ENCODE measurements at regions not wholly inside any gene's neighbourhood (a gene's known extent, or its start where the extent isn't known, plus 50 kb on each side); places are given as distances from the start of the nearest gene placed in this dataset.
A peak's percentile ranks its signal among the peaks of the same experiment; 100 is the strongest.
"Not testable (repeated sequence)": the region's sequence is repeated elsewhere in the genome, so short reads cannot be mapped to it uniquely, and the experiment has no call there.

- DNase-seq (ENCODE audit: low read depth): peak; percentile 76
- peak; percentile 60 for TF ChIP-seq CTCF (conservative IDR thresholded peaks at IDR 0.05; ENCODE audit: control insufficient read depth, insufficient read depth, low read depth, low read length)
- H3K4me3 ChIP-seq (ENCODE audit: control insufficient read depth, low read depth, low read length): no peak overlapping the region
Observed at GRCh38 chr6:80605165-80605989, 498.9 kb downstream of the BCKDHB start.

DNA sequence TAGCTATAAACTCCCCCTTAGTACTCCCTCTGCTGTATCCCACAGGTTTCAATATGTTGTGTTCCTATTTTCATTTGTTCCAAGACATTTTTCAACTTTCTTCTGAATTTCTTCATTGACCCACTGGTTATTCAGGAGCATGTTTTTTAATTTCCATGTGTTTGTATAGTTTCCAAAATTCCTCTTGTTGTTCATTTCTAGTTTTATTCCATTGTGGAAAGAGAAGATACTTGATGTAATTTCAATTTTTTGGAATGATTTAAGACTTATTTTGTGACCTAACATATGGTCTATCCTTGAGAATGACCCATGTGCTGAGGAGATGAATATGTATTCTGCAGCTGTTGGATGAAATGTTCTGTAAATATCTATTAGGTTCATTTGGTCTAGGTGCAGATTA is 497.2 kb downstream of the BCKDHB start:
- no peak overlapping the region for H3K4me3 ChIP-seq (ENCODE audit: control insufficient read depth, low read depth, low read length)
- TF ChIP-seq CTCF (conservative IDR thresholded peaks at IDR 0.05; ENCODE audit: control insufficient read depth, insufficient read depth, low read depth, low read length): no peak
- DNase-seq (ENCODE audit: low read depth): no peak

DNA sequence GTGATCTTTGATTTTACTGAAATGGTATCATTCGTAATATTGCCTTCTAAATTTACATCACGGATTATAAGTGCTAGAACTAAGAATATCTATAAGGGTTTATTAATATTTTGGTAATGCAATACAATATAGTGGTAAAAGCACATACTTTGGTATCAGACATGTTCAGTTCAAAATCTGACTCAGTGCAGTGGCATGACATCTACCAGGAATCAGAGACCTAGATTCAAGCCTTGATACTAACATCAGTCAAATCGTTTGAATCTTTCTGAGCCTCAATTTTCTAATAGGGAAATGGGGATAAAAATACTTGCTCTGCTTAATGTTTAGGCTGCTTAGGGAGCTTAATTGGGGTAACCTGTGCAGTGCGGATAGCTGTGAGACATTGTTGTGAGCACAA is 488.0 kb downstream of the BCKDHB start:
- no peak overlapping the region for H3K4me3 ChIP-seq (ENCODE audit: control insufficient read depth, low read depth, low read length)
- no peak for TF ChIP-seq CTCF (conservative IDR thresholded peaks at IDR 0.05; ENCODE audit: control insufficient read depth, insufficient read depth, low read depth, low read length)
- DNase-seq (ENCODE audit: low read depth): no peak

- no peak for DNase-seq (ENCODE audit: low read depth)
- H3K4me3 ChIP-seq (ENCODE audit: control insufficient read depth, low read depth, low read length): no peak overlapping the region
- no peak for TF ChIP-seq CTCF (conservative IDR thresholded peaks at IDR 0.05; ENCODE audit: control insufficient read depth, insufficient read depth, low read depth, low read length)
Observed at GRCh38 chr6:80592436-80592835, 486.0 kb downstream of the BCKDHB start.

GRCh38 chr6:80586242-80586641 is 479.8 kb downstream of the BCKDHB start:
- TF ChIP-seq CTCF (conservative IDR thresholded peaks at IDR 0.05; ENCODE audit: control insufficient read depth, insufficient read depth, low read depth, low read length): no peak
- H3K4me3 ChIP-seq (ENCODE audit: control insufficient read depth, low read depth, low read length): no peak overlapping the region
- DNase-seq (ENCODE audit: low read depth): no peak

DNA sequence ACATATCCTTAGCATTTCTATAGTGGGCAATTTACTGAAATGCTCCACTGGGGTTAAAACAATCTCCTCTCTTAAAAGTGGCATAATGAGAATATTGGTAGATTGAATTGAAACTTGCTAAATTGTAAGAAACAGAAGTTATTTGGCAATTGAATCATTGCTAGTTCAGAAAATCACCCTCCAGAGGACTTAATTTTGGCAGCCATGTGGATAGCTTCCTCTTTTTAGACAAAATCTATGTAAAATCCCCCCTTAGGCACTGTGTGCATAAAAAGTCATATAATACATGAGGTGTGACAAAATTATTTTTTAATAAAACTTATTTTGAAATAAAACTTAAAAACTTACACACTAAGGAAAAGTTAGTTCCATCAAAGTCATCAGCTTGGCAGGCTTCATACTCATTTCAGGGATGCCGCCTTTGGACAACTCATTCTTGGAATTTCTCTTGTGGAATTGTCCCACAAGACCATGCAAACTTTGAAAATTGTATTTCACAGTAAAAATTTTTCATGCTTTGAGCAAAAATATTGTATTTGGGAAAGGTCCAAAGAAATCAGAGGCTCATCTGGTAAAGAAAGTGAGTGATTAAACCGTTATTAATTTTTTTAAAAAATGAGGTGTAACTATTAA is 473.0 kb downstream of the BCKDHB start:
- H3K4me3 ChIP-seq (ENCODE audit: control insufficient read depth, low read depth, low read length): no peak overlapping the region
- no peak for TF ChIP-seq CTCF (conservative IDR thresholded peaks at IDR 0.05; ENCODE audit: control insufficient read depth, insufficient read depth, low read depth, low read length)
- DNase-seq (ENCODE audit: low read depth): no peak

DNA sequence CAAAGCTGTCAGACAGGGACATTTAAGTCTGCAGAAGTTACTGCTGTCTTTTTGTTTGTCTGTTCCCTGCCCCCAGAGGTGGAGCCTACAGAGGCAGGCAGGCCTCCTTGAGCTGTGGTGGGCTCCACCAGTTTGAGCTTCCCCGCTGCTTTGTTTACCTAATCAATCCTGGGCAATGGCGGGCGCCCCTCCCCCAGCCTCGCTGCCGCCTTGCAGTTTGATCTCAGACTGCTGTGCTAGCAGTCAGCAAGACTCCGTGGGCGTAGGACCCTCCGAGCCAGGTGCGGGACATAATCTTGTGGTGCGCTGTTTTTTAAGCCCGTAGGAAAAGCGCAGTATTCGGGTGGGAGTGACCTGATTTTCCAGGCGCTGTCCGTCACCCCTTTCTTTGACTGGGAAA is 466.8 kb downstream of the BCKDHB start:
- H3K4me3 ChIP-seq (ENCODE audit: control insufficient read depth, low read depth, low read length); DNase-seq (ENCODE audit: low read depth): not testable (repeated sequence)
